Brain microvascular endothelial cell (primary cell): ENCODE measurements at regions not wholly inside any gene's neighbourhood (a gene's known extent, or its start where the extent isn't known, plus 50 kb on each side); places are given as distances from the start of the nearest gene placed in this dataset.

Source experiments
- DNase-seq: peaks from one replicate; pipeline ENCODE4 v3.0.0-alpha.2; 2020
- H3K27ac ChIP-seq: fragments of 250-450 bp; sonication (Bioruptor Pico); 2 replicates; pipeline ENCODE4 v1.5.1; 2020; ENCODE audit warnings: mild to moderate bottlenecking, moderate library complexity
- H3K27me3 ChIP-seq: fragments of 250-450 bp; sonication (Bioruptor Pico); replicated peaks from 2 replicates; pipeline ENCODE4 v1.5.1; 2020; ENCODE audit warnings: mild to moderate bottlenecking
- H3K36me3 ChIP-seq: fragments of 250-450 bp; sonication (Bioruptor Pico); replicated peaks from 2 replicates; pipeline ENCODE4 v1.5.1; 2020; ENCODE audit warnings: mild to moderate bottlenecking
- H3K4me3 ChIP-seq: 2 replicates; pipeline ENCODE4 v1.5.1; 2011; ENCODE audit warnings: low read depth, mild to moderate bottlenecking, control low read depth, low read length, moderate library complexity
- in situ Hi-C: cut with HindIII; loops from 2 replicates; pipeline ENCODE4 v1.10.0; 2017; ENCODE audit warnings: low sequenced_read_pairs, low pct_ligation_motif_present
- TF ChIP-seq, protein P1 (sequence below): IDR thresholded peaks from 2 replicates; pipeline ENCODE4 v1.5.1; 2011; ENCODE audit warnings: low read depth, mild to moderate bottlenecking, moderate library complexity, low read length, control low read depth, inconsistent platforms; ENCODE audit errors: missing control alignments

DNA sequence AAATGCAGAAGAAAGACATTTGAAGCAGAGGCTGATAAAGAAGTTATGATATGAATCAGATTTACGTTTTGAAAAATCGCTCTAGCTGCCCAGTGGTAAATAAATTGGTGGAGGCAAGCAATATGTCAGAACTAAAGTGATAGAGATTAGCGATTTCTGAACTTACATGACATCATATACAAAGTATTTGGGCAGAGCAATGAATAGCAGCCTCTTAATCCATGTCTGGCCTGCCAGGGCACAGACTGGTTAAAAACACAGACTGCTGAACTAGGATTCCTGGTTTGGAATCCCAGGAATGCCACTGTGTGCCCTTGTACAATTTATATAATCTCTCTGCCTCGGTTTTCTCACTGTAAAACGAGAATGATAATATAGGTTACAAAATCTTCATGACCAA lies 243.1 kb upstream of the SETMAR start:
- no peak overlapping the region for H3K27ac ChIP-seq
- in situ Hi-C loops: no loop called here
- no peaks in the 10 kb centered on the region for H3K27me3 ChIP-seq
- H3K4me3 ChIP-seq: no peak overlapping the region
- no peak for DNase-seq
- TF ChIP-seq, protein P1, sequence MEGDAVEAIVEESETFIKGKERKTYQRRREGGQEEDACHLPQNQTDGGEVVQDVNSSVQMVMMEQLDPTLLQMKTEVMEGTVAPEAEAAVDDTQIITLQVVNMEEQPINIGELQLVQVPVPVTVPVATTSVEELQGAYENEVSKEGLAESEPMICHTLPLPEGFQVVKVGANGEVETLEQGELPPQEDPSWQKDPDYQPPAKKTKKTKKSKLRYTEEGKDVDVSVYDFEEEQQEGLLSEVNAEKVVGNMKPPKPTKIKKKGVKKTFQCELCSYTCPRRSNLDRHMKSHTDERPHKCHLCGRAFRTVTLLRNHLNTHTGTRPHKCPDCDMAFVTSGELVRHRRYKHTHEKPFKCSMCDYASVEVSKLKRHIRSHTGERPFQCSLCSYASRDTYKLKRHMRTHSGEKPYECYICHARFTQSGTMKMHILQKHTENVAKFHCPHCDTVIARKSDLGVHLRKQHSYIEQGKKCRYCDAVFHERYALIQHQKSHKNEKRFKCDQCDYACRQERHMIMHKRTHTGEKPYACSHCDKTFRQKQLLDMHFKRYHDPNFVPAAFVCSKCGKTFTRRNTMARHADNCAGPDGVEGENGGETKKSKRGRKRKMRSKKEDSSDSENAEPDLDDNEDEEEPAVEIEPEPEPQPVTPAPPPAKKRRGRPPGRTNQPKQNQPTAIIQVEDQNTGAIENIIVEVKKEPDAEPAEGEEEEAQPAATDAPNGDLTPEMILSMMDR: no peak
- no peaks in the 10 kb centered on the region for H3K36me3 ChIP-seq

DNA sequence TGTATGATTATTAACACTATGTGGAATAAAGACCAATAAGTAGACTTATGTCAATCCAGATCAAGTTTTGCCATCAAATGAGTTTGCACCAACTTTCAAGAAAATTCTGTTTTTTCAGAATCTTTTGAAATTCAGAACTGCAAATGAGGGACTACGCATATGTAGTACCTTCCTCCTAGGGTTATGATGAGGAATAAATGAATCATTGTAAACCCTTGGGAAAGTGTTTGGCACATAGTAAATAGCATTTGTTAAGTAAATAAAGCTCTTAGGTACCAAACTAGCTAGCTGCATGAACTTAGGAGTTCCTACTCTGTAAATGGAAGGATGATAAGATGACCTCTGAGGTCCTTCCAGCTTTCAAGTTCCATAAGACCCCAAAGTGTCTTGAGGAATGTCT lies 242.6 kb upstream of the SETMAR start:
- TF ChIP-seq, protein P1: no peak
- H3K4me3 ChIP-seq: no peak overlapping the region
- in situ Hi-C loops: no loop called here
- no peaks in the 10 kb centered on the region for H3K36me3 ChIP-seq
- H3K27me3 ChIP-seq: no peaks in the 10 kb centered on the region
- DNase-seq: no peak
- no peak overlapping the region for H3K27ac ChIP-seq

DNA sequence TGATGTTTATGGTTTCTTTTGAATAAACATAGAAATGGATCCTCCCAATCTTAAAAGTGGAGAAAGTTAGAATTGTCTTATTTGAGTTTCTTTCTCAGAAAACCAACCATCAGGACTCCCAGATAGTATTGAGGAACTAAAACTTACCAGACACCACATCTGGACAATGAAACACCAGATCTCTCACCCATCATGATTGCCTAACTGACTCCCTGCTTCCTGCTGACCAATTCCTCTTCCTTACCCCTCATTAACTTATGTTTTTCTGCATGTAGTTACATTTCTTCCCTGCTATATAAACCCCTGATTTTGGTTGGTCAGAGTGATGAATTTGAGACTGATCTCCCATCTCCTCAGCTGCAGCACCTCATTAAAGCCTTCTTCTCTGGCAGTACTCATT lies 242.0 kb upstream of the SETMAR start:
- no peak overlapping the region for H3K4me3 ChIP-seq
- no peak for DNase-seq
- no peak overlapping the region for H3K27ac ChIP-seq
- TF ChIP-seq, protein P1: no peak
- H3K36me3 ChIP-seq: no peaks in the 10 kb centered on the region
- H3K27me3 ChIP-seq: no peaks in the 10 kb centered on the region
- in situ Hi-C loops: no loop called here

DNA sequence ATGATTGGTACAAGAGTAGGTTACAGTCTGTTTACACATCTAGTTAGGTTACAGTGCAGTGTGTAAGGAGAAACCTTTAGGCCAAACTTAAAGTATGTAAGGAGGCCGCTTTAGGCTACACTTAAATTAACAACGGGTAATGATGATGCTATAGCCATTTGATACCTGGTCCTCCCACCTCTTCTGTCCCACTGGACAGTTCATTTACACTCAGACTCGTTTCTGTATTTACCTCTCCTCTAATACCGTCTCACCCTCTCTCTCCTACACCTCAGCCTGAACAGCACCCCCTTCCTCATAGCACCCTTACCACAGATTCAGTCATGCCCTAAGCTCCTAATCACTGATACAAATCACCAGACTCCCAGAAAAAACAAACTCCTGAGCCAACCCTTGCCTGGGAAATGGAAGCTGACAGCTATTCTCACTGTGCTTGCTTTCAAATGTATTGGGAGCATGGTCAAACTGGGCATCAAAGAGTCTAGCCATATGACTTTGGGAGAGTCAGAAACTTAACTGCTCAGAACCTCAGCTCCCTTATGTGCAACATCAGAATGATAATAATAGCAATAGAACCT lies 241.3 kb upstream of the SETMAR start:
- H3K4me3 ChIP-seq: no peak overlapping the region
- DNase-seq: no peak
- H3K36me3 ChIP-seq: no peaks in the 10 kb centered on the region
- TF ChIP-seq, protein P1: no peak
- H3K27ac ChIP-seq: no peak overlapping the region
- in situ Hi-C loops: no loop called here
- no peaks in the 10 kb centered on the region for H3K27me3 ChIP-seq

DNA sequence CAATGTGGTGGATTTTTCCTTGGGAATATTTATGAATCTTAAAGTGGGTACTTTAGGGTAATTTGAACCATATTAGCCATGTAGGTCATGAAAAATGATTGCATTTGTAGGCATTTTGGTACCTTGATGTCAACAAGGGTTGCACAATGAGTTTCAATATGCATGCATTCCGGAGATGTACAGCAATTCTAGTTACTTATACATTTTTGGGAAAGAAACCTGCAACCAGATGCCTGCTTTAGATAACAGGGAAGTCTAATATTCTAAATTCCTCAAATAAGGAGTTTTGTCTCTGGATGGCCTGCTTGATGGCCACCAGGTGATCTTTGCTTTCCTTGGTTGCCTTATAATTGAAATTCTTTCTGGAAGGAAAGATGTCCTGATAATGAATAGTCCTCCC lies 240.5 kb upstream of the SETMAR start:
- no peaks in the 10 kb centered on the region for H3K36me3 ChIP-seq
- no peak for DNase-seq
- H3K4me3 ChIP-seq: no peak overlapping the region
- TF ChIP-seq, protein P1: no peak
- in situ Hi-C loops: no loop called here
- no peaks in the 10 kb centered on the region for H3K27me3 ChIP-seq
- H3K27ac ChIP-seq: no peak overlapping the region

DNA sequence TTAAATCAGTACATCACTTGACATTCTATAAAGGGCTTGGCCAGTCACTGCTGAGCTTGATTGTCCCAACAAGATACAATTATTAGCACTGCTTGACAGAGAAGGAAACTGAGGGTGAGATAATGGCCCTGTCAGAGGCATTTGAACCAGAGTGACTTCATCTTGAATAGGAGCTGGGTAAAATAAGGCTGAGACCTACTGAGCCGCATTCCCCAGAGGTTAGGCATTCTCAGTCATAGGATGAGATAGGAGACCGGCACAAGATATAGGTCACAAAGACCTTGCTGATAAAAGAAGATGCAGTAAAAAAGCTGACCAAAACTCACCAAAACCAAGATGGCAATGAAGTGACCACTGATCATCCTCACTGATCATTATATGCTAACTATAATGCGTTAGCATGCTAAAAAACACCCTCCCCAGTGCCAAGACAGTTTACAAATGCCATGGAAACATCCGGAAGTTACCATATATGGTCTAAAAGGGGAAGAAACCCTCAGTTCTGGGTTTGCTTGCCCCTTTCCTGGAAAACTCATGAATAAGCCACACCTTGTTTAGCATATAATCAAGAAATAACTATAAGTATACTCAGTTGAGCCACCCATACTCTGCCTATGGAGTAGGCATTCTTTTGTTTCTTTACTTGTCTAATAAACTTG lies 239.1 kb upstream of the SETMAR start:
- TF ChIP-seq, protein P1: no peak
- in situ Hi-C loops: no loop called here
- Histone ChIP-seq H3K27ac (no peak overlapping the region), H3K27me3 (no peaks in the 10 kb centered on the region), H3K36me3 (no peaks in the 10 kb centered on the region), H3K4me3 (no peak overlapping the region)
- DNase-seq: no peak
